ENCODE measurements at regions not wholly inside any gene's neighbourhood (a gene's known extent, or its start where the extent isn't known, plus 50 kb on each side); places are given as distances from the start of the nearest gene placed in this dataset.

GRCh38 chr6:170229396-170229795, 61.5 kb downstream of the DLL1 start:
- no peak for TF ChIP-seq EZH2 (IDR thresholded peaks at IDR 0.05; ENCODE audit: borderline replicate concordance)
- no peak for TF ChIP-seq CTCF (IDR thresholded peaks at IDR 0.05; ENCODE audit: poor library complexity)
